Skin of body (tissue), 1 donor: ENCODE measurements at regions not wholly inside any gene's neighbourhood (a gene's known extent, or its start where the extent isn't known, plus 50 kb on each side); places are given as distances from the start of the nearest gene placed in this dataset.
"Not testable (repeated sequence)": the region's sequence is repeated elsewhere in the genome, so short reads cannot be mapped to it uniquely, and the experiment has no call there.

Experiments used
- DNase-seq: peaks from one replicate; lab custom pipeline; 2025; lab: John Stamatoyannopoulos, UW

DNA sequence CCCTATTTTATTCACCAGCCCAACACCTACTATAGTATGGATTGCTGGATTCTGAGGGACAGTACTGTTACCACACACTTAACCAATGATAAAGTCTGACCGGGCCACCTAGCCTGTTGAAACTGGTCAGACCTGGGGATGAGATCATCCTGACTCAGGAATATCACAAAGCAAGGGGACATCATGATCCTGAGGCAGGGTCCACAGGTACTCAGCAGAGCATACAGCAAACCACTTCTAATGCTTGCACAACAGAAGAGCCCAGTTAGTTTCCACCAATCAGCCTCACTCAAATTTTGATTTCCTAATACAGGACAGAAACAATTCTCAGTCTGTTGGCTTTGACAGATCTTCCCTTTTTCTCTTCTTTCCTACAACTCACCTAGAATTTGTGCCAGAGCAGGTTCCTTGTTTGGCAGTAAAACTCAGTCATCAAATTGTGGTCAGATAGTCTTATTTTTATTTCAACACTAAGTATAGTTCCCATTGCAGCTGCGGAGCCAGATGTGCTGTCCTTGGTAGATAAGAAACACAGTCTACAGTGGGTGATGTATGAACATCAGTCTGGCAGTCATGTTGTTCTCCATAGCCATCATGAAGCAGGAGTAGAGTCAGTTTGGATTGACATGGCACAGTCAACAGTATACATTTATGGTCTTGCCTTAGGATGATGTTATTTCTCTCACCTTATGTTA is 90.1 kb upstream of the PRR23C start:
- no peak for DNase-seq

DNA sequence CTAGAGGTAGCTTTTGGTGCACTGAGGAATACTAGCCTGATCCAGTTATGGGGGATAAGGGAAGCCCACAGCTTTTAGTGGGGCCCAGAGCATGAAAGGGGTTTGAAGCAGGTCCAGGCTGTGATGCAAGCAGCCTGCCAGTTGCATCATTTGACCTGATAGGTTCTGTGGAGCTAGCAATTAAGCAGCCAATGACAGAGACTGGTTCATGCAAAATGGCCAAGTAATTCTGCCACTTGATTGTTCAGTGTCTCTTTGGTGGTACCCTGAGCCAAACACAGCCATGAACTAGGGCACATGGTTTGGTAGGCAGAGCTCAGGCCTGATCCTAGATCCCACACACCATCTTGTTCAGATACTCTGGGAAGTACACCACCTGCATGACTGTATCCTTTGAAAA is 91.0 kb upstream of the PRR23C start:
- DNase-seq = no peak

DNA sequence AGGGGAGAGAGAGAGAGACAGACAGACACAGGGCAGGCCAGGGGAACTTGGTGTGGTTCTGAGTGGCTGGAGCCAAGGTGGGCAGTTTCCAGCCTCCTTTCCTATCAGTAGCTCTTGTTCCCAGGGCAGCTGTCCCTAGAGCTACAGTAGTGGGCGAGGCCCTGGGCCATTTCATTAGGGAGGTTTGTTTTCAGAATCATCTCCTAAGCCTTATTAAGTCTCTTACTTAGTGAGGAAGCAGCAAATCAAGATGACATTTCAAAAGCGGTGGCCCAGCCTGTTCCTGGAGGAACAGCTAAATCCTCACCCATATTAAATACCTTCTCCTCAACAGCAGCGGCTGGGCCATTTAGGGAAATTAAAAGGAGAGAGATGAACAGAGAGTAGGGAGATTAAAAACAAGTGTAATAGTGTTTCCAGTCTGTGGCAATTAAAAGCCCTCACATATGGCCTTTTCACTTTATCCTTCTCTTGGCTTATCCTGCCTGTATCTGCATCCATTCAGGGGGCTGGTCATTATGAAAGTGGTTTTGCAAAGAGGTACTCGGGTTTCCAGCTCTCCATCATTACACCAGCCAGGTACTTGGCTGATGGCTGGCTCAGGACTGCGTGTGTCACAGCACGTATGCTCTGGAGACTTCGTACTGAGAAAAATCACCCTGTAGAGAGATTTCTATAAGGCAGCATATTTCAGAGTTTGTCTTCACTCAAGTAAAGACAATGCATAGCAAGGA is 91.9 kb upstream of the PRR23C start:
- no peak for DNase-seq

DNA sequence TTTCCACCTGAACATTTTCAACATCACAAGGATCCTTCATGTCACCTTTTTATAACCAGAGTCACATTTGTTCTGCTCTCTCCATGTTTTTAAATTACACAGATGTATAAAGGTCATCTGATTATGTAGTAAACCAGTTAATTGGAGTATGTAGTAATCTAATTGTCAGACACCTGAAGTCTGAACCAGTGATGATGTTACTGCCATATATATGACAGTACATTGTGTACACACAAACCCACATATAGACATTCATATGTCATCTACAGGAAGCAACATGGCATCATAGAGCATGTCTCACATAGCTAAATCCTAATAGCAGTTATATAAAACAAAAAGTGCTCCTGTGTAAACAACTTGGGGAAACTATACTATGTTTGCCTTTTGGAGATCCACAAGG is 95.9 kb upstream of the PRR23C start:
- DNase-seq = no peak

DNA sequence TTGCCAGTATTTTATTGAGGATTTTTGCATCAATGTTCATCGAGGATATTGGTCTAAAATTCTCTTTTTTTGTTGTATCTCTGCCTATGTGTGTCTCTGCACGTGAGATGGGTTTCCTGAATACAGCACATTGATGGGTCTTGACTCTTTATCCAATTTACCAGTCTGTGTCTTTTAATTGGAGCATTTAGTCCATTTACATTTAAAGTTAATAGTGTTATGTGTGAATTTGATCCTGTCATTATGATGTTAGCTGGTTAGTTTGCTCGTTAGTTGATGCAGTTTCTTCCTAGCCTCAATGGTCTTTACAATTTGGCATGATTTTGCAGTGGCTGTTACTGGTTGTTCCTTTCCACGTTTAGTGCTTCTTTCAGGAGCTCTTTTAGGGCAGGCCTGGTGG is 101.3 kb upstream of the PRR23C start:
- not testable (repeated sequence) for DNase-seq

DNA sequence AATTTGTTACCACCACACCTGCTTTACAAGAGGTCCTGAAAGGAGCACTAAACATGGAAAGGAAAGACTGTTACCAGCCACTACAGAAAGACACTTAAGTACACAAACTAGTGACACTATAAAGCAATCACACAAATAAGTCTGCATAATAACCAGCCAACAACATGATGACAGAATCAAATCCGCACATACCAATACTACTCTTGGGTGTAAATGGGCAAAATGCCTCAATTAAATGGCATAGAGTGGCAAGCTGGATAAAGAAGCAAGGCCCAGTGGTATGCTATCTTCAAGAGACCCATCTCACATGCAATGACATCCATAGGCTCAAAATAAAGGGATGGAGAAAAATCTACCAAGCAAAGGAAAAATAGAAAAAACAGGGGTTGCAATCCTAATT is 106.8 kb upstream of the PRR23C start:
- DNase-seq = no peak

DNA sequence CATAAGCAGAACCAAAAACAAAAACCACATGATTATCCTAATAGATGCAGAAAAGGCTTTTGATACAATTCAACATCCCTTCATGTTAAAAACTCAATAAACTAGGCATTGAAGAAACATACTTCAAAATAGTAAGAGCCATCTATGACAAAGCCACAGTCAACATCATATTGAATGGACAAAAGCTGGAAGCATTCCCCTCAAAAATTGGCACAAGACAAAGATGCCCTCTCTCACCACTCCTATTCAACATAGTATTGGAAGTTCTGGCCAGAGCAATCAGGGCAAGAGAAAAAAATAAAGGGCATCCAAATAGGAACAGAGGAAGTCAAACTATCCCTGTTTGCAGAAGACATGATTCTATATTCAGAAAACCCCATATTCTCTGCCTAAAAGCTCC is 108.7 kb upstream of the PRR23C start:
- DNase-seq = not testable (repeated sequence)

DNA sequence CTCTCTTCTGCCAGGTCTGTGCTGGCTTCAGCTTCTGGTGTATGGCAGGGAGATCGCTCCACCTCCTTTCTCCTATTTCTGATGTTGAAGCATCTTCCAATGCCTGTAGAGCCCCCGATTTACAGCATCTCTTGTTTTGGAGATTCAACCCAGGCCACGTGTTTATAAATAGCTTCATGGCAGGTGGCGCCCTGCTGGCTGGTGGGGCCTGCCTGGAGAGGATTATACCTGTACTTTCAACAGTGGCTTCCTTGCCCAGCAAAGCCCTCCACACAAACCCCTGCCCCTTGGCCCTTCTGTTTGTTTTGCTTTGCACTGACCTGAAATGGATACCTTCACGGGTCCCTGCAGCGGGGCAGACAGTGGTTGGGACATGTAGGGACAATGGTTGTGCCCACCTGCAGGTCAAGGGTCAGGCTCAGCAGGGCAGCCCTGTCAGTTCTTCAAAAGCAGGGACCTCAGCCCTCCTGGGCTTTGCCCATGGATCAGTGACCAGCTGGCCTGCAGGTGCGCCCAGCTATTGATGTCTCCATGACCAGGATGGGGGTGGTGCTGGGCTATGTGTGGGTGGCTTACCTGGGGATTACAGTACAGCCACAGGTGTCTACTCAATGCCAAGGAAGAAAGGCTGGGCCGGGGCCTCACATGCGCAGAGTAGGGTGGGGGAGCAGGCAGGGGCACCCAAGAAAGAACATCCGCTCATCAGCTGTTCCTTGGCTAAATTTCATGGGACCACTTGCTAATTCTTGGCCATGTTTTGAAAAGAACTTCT is 112.7 kb upstream of the PRR23C start:
- DNase-seq = no peak

DNA sequence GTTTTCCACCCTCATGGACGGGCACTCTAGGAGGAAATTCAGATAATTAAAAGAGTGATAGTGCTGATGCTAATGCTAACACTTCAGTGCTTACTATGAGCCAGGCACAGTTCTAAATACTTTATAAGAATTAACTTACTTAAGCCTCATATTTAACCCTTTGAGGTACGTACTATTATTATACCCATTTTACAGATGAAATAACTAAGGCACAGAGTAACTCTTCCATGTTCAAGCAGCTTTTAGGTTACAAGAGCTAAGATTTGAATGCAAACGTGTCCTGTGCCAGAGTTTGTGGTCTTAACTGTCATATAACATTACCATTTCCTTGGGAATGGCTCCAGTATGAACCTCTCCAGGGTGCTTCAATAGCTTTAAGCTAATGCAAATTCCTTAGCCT is 114.7 kb upstream of the PRR23C start:
- DNase-seq = no peak

DNA sequence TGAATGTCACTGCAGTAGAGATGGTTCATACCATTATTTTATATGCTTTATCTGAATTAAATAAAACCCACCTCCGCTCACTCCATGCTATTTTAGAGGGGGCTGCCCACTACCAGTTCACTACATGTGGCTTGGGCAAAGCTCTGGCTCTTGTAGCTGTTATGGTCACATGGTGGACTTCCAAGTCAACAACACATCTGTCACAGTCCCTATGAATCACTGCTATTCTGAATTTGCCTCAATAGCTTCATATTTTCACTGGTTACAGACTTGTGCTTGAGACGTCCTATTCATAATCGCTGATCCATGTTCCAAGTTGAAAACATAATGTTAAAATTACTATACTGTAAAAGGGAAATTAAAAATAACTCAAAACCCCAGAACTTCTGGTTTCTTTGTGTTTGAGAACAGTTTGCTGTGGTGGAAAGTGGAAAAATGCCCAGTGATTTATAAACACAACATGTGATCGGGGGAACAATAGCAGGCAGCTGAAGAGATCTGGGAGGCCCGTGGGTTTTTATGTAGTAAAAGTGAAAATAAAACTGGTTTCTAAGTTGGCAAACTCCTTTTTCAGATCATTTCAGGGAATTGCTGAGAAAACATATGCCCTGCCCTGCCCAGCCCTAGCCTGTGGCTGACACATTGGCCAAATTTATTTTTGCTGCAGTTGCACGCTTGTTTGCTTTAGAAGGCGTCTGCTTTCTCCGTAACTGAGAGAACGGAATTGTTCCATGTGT is 128.8 kb upstream of the PRR23C start:
- DNase-seq = peak; percentile 34

DNA sequence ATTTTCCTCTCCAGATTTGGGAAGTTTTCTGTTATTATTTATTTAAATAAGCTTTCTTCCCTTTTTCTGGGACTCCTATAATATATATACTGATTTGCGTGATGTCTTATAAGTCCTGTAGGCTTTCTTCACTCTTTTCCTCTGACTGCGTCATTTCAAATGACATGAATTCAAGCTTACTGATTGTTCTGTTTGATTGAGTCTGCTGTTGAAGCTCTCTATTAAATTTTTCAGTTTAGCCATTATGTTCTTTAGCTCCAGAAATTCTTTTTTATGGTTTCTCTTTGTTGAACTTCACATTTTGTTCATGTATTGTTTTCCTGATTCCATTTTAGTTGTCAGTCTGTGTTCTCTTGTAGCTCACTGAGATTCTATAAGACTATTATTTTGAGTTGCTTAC is 135.8 kb upstream of the PRR23C start:
- DNase-seq = no peak

DNA sequence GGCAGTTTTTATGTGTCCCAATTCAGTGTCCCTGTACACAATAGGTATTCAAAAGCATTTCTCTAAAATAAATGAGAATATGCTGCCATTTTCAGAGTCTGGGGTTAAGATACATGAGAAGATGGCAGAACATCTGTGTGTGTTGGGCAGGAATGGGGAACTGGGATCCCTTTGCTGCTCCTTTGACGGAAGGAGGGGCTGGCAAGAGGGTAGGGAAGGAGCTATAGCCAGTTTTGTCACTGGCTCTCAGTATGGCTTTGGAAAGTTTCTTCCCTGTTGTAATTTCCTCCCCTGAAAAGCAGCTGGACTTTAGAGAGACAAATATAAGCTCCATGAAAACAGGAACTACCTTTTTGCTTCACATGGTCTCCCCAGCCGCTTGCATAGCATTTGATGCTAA is 137.5 kb upstream of the PRR23C start:
- no peak for DNase-seq

DNA sequence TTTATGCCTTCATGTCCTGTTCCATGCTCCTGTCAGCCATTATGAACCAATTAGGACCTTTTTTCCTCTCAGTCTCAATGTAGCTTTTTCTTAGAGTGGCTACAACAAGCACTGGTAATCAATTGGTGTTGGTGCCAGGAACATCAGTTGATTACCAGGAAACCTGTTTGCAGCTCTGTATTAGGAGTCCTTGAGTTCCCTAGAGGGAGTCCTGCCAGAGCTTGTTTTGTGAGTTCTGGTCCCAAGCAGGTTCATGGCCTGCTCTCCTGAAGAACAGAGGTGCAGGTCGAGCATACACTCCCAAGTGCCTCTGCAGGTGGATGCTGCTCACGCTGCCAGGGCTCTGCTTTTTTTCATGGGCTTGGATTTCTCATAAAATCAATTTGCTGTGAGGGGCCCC is 137.9 kb upstream of the PRR23C start:
- DNase-seq = no peak

DNA sequence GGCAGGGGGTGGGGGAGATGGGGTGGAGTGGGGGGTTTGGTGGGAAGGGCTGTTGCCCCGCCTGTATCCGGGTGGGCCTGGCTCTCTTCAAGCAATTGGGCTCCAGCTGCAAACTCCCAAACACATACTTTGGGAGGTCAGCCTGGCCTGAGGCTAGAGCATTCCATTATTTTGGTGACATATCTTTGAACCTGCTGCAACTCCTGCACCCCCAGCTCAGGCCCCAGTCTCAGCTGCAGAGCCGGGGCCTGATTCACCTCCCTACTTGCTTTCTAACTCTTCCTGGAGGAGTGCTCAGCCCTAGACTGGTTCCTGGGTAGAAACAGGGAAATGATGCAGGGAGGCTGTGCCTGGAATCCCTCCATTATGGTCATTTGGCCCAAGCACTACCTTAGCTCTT is 140.8 kb upstream of the PRR23C start:
- DNase-seq = no peak

DNA sequence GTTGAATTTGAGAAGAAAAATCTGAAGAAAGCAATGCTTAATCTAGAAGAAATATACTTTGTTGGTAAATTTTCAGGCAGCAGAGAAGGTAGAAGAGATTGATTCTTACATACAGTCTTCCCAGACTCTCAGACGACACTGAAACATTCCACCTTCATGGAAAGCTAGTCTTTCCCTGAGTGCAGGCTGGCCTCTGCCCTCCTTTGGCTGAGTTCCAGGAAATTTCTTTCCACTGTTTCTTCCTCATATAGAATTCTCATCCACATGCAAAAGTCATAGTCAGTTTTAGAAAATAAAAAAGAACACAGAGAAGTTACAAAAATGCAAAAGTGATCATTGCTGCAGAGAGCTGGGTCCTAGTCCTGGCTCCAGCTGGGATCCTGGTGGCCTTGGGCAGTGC is 142.5 kb upstream of the PRR23C start:
- DNase-seq = no peak

DNA sequence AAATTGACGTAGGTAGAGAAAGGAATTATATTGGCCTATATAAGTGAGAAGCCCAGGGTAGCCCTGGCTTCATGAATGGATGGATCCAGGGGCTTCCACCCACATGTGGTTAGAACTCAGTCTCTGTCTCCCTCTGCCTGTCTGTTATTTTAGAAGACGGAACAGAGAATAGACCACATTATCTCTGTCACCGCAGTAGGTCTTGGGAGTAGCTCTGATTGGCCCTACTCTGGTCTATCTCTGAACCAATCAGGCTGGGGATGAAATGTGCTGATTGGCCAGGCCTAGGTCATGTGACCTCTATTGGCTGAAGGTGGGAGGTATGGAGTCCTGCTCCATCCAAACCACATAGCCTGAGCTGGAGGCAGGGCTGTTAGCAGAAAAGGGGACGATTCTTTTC is 143.0 kb upstream of the PRR23C start:
- DNase-seq = no peak

DNA sequence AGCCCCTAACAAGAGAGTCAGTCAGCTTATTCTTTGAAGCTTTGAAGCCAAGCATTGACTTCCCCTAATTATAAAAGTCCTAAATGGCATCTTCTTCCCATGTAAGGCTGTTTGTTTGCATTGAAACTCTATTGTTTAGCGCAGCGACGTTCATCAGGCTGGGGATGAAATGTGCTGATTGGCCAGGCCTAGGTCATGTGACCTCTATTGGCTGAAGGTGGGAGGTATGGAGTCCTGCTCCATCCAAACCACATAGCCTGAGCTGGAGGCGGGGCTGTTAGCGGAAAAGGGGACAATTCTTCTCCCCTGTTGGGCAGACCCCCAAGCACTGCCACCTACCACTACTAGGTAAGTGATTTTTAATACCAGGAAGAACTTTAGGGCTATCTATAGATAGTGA is 145.3 kb upstream of the PRR23C start:
- no peak for DNase-seq

DNA sequence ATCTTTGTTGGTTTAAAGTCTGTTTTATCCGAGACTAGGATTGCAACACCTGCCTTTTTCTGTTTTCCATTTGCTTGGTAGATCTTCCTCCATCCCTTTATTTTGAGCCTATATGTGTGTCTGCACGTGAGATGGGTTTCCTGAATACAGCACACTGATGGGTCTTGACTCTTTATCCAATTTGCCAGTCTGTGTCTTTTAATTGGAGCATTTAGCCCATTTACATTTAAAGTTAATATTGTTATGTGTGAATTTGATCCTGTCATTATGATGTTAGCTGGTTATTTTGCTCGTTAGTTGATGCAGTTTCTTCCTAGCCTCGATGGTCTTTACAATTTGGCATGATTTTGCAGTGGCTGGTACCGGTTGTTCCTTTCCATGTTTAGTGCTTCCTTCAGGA is 149.4 kb upstream of the MRPS22 start:
- DNase-seq = not testable (repeated sequence)

DNA sequence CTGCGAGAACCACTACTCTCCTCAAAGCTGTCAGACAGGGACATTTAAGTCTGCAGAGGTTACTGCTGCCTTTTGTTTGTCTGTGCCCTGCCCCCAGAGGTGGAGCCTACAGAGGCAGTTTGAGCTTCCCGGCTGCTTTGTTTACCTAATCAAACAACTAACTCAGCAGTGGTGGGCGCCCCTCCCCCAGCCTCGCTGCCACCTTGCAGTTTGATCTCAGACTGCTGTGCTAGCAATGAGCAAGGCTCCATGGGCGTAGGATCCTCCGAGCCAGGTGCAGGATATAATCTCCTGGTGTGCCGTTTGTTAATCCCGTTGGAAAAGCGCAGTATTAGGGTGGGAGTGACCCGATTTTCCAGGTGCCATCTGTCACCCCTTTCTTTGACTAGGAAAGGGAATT is 147.7 kb upstream of the MRPS22 start:
- DNase-seq = not testable (repeated sequence)

DNA sequence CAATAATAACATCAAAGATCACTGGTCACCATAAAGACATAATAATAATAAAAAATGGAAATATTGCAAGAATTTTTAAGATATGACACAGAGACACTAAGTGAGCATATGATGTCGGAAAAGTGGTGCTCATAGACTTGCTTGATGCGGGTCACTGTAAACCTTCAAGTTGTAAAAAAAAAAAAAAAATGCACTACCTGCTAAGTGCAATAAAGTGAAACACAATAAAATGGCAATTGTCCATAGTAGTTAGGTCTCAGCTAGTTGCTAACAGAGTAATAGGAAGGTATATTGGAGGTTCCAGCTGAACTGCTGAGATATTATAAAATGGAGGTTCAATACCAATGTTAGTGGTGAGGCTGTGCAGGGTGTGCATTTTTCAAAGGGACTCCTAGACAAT is 146.6 kb upstream of the MRPS22 start:
- DNase-seq = no peak

DNA sequence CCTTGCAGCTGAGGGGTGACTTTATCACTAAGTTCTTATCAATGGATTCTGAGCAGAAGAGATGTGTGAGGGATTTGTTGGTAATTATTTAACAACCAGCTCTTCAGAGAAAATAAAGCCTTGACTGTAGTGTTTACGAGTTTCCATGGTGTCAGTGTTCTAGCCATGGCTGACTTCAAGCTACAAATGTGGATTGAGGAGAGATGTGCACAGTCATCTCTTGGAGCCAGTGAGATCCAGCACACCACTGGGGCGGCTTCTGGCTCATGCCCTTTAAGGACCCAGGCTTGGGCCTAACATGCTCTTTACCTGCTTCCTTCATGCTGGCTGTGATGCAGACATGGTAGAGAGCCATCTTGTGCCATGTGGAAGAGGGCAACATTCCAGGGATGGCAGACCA is 145.6 kb upstream of the MRPS22 start:
- no peak for DNase-seq

DNA sequence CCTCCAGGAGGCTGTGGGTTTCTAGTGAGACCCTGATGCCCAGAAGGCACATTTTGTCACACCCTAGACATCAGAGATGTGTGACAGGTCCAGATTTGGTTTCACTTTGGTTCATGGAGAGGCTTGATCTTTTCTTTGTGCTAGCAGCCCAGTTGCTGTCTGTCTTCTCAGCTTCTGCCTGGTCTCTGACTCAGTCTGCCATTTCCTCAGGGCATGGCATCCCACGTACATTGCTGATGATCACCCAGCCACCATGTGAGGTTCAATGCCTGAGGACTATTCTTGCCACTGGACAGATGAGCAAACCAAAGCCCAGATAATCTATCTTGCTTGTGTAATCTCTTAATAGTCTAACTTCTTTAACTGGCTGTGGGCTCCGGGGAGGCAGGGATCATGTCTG is 144.9 kb upstream of the MRPS22 start:
- no peak for DNase-seq
